GM12878 (cell line): ENCODE measurements at regions not wholly inside any gene's neighbourhood (a gene's known extent, or its start where the extent isn't known, plus 50 kb on each side); places are given as distances from the start of the nearest gene placed in this dataset.

Experiments used
- ATAC-seq: fragments of 200-7000 bp; cut with Tn5 transposase; 3 replicates; pipeline ENCODE4 v1.9.1; 2020; ENCODE audit warnings: mild to moderate bottlenecking, moderate library complexity
- BruUV-seq: library from RNA; stranded (reverse); fragments of 400-500 nt; replicated peaks from 2 replicates; lab custom pipeline; 2021; lab: Mats Ljungman, UMichigan
- CTCF ChIA-PET: fragments of 300-600 bp; sonication (Branson Sonifier 250); formaldehyde crosslinking; extraction: SDS; loops from one replicate; lab custom pipeline; 2021; ENCODE audit warnings: inconsistent platforms; lab: Yijun Ruan, JAX
- POLR2A ChIA-PET: fragments of 350-600 bp; formaldehyde crosslinking; extraction: SDS; loops from one replicate; lab custom pipeline; 2021; ENCODE audit warnings: inconsistent platforms; lab: Charles Lee
- RAD21 ChIA-PET: fragments of 300-600 bp; sonication (Branson Sonifier 250); formaldehyde crosslinking; loops from one replicate; lab custom pipeline; 2023; ENCODE audit warnings: antibody characterized with exemption; ENCODE audit not compliant: unreplicated experiment; lab: Charles Lee
- SMC1A ChIA-PET: fragments of 300-600 bp; sonication (Branson Sonifier 250); formaldehyde crosslinking; loops from one replicate; lab custom pipeline; 2023; ENCODE audit not compliant: unreplicated experiment, uncharacterized antibody; lab: Charles Lee
- DNase-seq: peaks from one replicate; pipeline ENCODE4 v3.0.0-alpha.2; 2011; ENCODE audit warnings: low read depth, low spot score
- FAIRE-seq: peaks from 3 replicates; lab custom pipeline; 2011; peaks lifted over from hg19 to GRCh38; lab: Jason Lieb, UNC
- H2AFZ ChIP-seq: 2 replicates; pipeline ENCODE4 v1.6.0; 2011; ENCODE audit warnings: low read depth, low read length, control low read depth; ENCODE audit not compliant: control insufficient read depth
- H3K27ac ChIP-seq: 2 replicates; pipeline ENCODE4 v1.5.1; 2011; ENCODE audit warnings: control low read depth; ENCODE audit not compliant: control insufficient read depth, insufficient read depth
- H3K27me3 ChIP-seq, 2 experiments: replicated peaks in 1 of 2; 2 replicates each; pipeline versions ENCODE4 v1.6.0 to v1.6.1; 2011; ENCODE audit warnings: low read length in 1 of 2; ENCODE audit not compliant: control insufficient read depth in 2 of 2, insufficient read depth in 2 of 2
- H3K36me3 ChIP-seq, 2 experiments: 2 replicates each; pipeline ENCODE4 v1.5.1; 2011; ENCODE audit warnings: low read length in 1 of 2; ENCODE audit not compliant: control insufficient read depth in 2 of 2, insufficient read depth in 2 of 2
- H3K4me1 ChIP-seq: 2 replicates; pipeline ENCODE4 v1.6.1; 2011; ENCODE audit warnings: mild to moderate bottlenecking, low read length, moderate library complexity, mixed read lengths; ENCODE audit not compliant: control insufficient read depth, insufficient read depth
- H3K4me2 ChIP-seq: 2 replicates; pipeline ENCODE4 v1.6.0; 2011; ENCODE audit warnings: control low read depth; ENCODE audit not compliant: control insufficient read depth, insufficient read depth
- H3K4me3 ChIP-seq: fragments of 200-600 bp; sonication (generic); 2 replicates; pipeline ENCODE4 v1.5.1; 2016
- H3K79me2 ChIP-seq: 2 replicates; pipeline ENCODE4 v1.6.0; 2011; ENCODE audit warnings: low read length; ENCODE audit not compliant: control insufficient read depth, insufficient read depth
- H3K9ac ChIP-seq: 2 replicates; pipeline ENCODE4 v1.8.0; 2011; ENCODE audit warnings: low read length, control low read depth, mixed read lengths; ENCODE audit not compliant: control insufficient read depth, insufficient read depth
- H3K9me3 ChIP-seq: replicated peaks from 3 replicates; pipeline ENCODE4 v1.5.1; 2011; ENCODE audit warnings: mild to moderate bottlenecking, low read length; ENCODE audit not compliant: control insufficient read depth, insufficient read depth
- H4K20me1 ChIP-seq: 2 replicates; pipeline ENCODE4 v1.6.0; 2011; ENCODE audit not compliant: control insufficient read depth, insufficient read depth
- EGR1 ChIP-seq, 2 experiments: IDR thresholded peaks; 1 replicate in 1 of 2; 2 replicates in 1 of 2; pipeline ENCODE4 v1.6.1; 2011 to 2012; ENCODE audit warnings: low read depth in 2 of 2, low read length in 2 of 2, borderline replicate concordance in 1 of 2, mild to moderate bottlenecking in 1 of 2, moderate library complexity in 1 of 2
- GATAD2B ChIP-seq: fragments of 450-650 bp; conservative IDR thresholded peaks from 2 replicates; pipeline ENCODE4 v1.6.1; 2017; ENCODE audit warnings: low read depth, mild to moderate bottlenecking, moderate library complexity
- HDAC6 ChIP-seq: fragments of 200-600 bp; sonication (generic); IDR thresholded peaks from one replicate; pipeline ENCODE4 v1.8.0; 2017; ENCODE audit warnings: antibody characterized with exemption; ENCODE audit not compliant: unreplicated experiment
- NFYA ChIP-seq: IDR thresholded peaks from 2 replicates; pipeline ENCODE4 v1.6.1; 2011; ENCODE audit warnings: low read depth, mild to moderate bottlenecking, low read length, improper control_type of control experiment, borderline replicate concordance
- NR2F1 ChIP-seq: fragments of 450-650 bp; conservative IDR thresholded peaks from 2 replicates; pipeline ENCODE4 v1.6.1; 2017; ENCODE audit warnings: mild to moderate bottlenecking
- SMAD1 ChIP-seq: fragments of 450-650 bp; IDR thresholded peaks from 2 replicates; pipeline ENCODE4 v1.6.1; 2018; ENCODE audit warnings: mild to moderate bottlenecking, low read depth; ENCODE audit not compliant: partially characterized antibody
- SMARCA5 ChIP-seq: fragments of 450-650 bp; IDR thresholded peaks from 2 replicates; pipeline ENCODE4 v1.6.1; 2017; ENCODE audit warnings: mild to moderate bottlenecking
- TAF1 ChIP-seq: IDR thresholded peaks from 2 replicates; pipeline ENCODE4 v1.6.1; 2011; ENCODE audit warnings: mild to moderate bottlenecking, low read depth, low read length, borderline replicate concordance
- WRNIP1 ChIP-seq: IDR thresholded peaks from 2 replicates; pipeline ENCODE4 v1.6.1; 2011; ENCODE audit warnings: low read depth, low read length, improper control_type of control experiment, borderline replicate concordance
- YBX1 ChIP-seq: fragments of 450-650 bp; IDR thresholded peaks from 2 replicates; pipeline ENCODE4 v1.6.1; 2016; ENCODE audit warnings: antibody characterized with exemption
- WGBS: methylation state at CpG from one replicate; pipeline ENCODE4 v1.1.6; 2016; ENCODE audit warnings: low lambda C conversion rate; ENCODE audit not compliant: insufficient replicate concordance, insufficient coverage; ENCODE audit errors: missing lambda C conversion rate; 5-methylcytosine and 5-hydroxymethylcytosine counted together
- in situ Hi-C: fragments of 300-500 bp; cut with MboI; formaldehyde crosslinking; loops from 9 replicates; pipeline ENCODE4 v1.14.3; 2018; ENCODE audit warnings: mixed read lengths
- intact Hi-C: fragments of 100-400 bp; cut with micrococcal nuclease; formaldehyde crosslinking; loops from one replicate; pipeline ENCODE4 v1.14.2; 2022; ENCODE audit not compliant: unreplicated experiment
- TF ChIP-seq, protein P1 (sequence below): fragments of 150-350 bp; IDR thresholded peaks from 2 replicates; pipeline ENCODE4 v1.6.1; 2014; ENCODE audit warnings: mild to moderate bottlenecking, low read depth, low read length

- no peaks in the 10 kb centered on the region for H3K9me3 ChIP-seq
- ChIA-PET CTCF (no interaction called here), SMC1A (no interaction called here), RAD21 (no interaction called here), POLR2A (no interaction called here)
- H3K79me2 ChIP-seq, result no peaks in the 10 kb centered on the region
- no peaks in the 10 kb centered on the region for H3K4me1 ChIP-seq
- FAIRE-seq, result no peak
- TF ChIP-seq NFYA, result no peak
- TF ChIP-seq TAF1, result no peak
- H4K20me1 ChIP-seq, result no peaks in the 10 kb centered on the region
- no peak for ATAC-seq
- no TSS peak for BruUV-seq
- DNase-seq, result no peak
- no peaks in the 10 kb centered on the region for H3K27me3 ChIP-seq
- no peak overlapping the region for H3K4me3 ChIP-seq
- intact Hi-C loops, result no loop called here
- H3K27ac ChIP-seq, result no peak overlapping the region
- in situ Hi-C loops, result no loop called here
- H3K9ac ChIP-seq, result no peak overlapping the region
- no peaks in the 10 kb centered on the region for H3K36me3 ChIP-seq
- H2AFZ ChIP-seq, result no peak overlapping the region
- WGBS, result no CpG with 5 or more reads among the region's 4 CpGs
- no peak overlapping the region for H3K4me2 ChIP-seq
Observed at GRCh38 chrY:15345471-15346155, 821.3 kb downstream of the NLGN4Y start.

DNA sequence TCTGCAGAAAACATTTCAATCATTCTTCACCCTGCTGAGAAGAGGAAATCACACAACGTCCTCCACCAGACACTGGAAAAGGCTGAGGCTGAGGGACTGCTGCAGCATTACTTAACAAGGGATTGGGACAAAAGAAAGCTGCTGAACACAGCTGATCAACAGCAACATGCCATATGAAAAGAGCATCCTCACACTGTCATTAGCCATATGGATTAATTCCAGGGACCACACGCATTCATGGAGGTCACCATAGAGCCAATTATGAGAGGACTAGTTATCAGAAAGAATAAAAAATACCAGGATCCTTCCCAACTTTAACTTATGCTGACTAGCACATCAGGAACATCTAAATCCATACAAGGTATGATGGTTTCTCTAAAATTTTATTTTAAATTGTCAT is 825.0 kb downstream of the NLGN4Y start:
- H4K20me1 ChIP-seq, result no peaks in the 10 kb centered on the region
- ChIA-PET SMC1A (no interaction called here), POLR2A (no interaction called here), CTCF (no interaction called here), RAD21 (no interaction called here)
- no peak overlapping the region for H3K4me3 ChIP-seq
- DNase-seq (no peak), FAIRE-seq (no peak), ATAC-seq (no peak)
- H3K9me3 ChIP-seq, result no peaks in the 10 kb centered on the region
- no TSS peak for BruUV-seq
- in situ Hi-C loops, result no loop called here
- no peak overlapping the region for H3K9ac ChIP-seq
- no peaks in the 10 kb centered on the region for H3K79me2 ChIP-seq
- no peaks in the 10 kb centered on the region for H3K27me3 ChIP-seq
- no peak overlapping the region for H2AFZ ChIP-seq
- H3K4me1 ChIP-seq, result no peaks in the 10 kb centered on the region
- no peak overlapping the region for H3K27ac ChIP-seq
- H3K4me2 ChIP-seq, result no peak overlapping the region
- TF ChIP-seq SMAD1 (no peak), SMARCA5 (no peak), YBX1 (no peak), WRNIP1 (no peak), NR2F1 (no peak), GATAD2B (no peak), EGR1 (IDR thresholded peaks at IDR 0.05; ENCODE audit: borderline replicate concordance in 1 of 2, low read depth in 2 of 2, low read length in 2 of 2) (no peak), HDAC6 (no peak)
- TF ChIP-seq, protein P1, sequence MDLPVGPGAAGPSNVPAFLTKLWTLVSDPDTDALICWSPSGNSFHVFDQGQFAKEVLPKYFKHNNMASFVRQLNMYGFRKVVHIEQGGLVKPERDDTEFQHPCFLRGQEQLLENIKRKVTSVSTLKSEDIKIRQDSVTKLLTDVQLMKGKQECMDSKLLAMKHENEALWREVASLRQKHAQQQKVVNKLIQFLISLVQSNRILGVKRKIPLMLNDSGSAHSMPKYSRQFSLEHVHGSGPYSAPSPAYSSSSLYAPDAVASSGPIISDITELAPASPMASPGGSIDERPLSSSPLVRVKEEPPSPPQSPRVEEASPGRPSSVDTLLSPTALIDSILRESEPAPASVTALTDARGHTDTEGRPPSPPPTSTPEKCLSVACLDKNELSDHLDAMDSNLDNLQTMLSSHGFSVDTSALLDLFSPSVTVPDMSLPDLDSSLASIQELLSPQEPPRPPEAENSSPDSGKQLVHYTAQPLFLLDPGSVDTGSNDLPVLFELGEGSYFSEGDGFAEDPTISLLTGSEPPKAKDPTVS, result no peak
- TF ChIP-seq, all 136 proteins: peak for 0
- no CpG with 5 or more reads among the region's 2 CpGs for WGBS
- H3K36me3 ChIP-seq, result no peaks in the 10 kb centered on the region
- intact Hi-C loops, result no loop called here
